HG03378 (cell line): ENCODE measurements at regions not wholly inside any gene's neighbourhood (a gene's known extent, or its start where the extent isn't known, plus 50 kb on each side); places are given as distances from the start of the nearest gene placed in this dataset.

Source experiments
- ATAC-seq: cut with Tn5 transposase; IDR thresholded peaks from one replicate; pipeline ENCODE4 v1.9.1; 2021; ENCODE audit warnings: mild to moderate bottlenecking, moderate library complexity; ENCODE audit not compliant: unreplicated experiment

DNA sequence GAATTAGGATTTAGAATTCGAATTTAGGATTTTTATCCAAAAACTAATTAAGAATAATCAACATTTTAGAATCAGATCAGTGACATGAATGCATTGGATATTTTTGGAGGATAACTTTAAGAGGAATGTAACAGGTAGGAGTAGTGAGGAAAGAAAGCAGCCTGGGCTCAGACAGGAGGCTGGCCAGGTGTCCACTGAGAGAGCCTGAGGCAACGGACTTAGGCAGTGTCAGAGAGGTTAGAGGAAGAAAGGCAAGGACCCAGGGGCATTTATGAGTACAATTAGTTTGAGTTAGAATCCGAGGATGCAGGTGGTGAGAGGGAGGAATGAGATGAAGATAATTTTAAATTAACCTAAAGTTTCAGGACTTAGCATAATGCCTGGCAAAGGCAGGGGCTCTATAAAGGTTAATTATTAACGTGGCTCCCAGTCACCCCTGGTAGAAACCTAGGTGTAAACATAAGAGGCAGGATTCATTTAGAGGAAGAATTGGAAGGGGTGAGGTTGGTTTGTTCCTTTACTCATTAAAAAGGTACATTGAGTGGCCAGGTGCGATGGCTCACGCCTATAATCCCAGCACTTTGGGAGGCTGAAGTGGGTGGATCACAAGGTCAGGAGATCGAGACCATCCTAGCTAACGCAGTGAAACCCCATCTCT is 507.1 kb downstream of the TMEM182 start:
- no peak for ATAC-seq

DNA sequence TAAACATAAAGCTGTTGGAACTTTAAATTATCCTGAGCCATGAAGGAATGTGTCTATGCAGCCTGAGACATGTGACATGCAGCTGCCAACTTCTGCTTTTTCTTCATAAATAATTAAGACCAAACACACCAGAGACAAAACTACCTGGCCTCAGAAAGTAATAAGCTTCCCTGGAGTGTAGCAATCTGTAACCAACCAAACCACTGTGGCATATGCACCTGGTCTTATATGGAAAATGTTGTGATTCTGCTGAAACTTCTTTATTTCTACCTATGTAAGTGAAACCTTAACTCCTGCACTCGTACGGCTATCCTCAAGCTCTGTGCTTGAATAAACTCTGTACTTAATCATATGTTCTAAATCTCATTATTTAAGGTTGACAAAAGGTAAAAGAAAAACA is 515.0 kb downstream of the TMEM182 start:
- ATAC-seq = no peak

DNA sequence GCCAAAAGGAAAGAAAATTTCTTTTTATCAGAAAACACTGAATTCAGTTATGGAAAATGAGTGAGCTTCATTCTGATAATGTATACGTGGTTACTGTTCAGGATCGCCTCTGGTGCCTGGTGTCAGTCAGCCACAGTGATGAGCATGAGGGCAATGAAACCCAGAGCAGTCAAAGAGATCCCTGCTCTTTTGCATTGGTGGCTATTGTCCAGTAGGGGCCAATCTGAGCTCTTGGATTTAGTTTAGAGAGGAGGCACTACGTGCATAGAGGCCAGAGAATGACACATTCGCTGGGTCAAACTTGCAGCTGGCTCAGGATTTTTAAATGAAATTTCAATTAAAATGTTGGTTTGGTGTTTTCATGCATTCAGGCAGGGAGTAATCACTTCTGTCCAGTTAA is 522.9 kb downstream of the TMEM182 start:
- no peak for ATAC-seq

DNA sequence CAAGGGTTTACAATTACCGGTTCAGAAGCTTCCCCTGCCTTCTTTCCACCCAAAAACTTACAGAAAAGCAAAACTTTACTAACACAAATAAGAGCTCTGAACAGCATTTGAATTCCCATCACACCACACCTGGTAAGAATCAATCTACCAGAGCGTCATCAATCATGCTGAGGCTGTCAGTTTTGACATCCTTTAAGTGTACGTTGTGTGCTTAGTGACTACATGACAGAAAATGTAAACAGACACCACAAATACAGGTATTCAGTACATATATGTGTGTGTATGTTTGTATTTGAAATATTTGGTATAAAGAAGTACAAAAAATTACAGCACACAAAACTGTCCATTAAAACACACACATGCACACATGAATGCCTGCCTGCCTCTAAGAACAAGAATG is 523.5 kb downstream of the TMEM182 start:
- no peak for ATAC-seq

DNA sequence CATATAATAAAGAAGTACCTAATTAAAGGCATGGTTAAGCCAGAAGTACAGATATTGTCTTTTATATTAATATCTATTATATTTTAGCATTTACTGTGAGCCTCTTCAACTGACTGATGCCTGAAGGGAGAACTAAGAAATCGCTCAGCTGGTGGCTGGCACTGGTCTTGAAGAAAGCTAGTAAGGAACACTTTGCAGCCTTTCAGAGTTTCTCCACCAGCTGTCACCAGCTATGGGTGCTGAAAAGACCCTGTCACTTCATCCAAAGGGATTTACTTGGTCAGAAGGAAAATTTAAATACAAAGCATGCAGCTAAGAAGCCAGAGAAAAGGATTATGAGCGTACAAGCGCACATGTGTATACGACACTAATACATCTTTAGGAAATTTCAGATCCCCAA is 525.9 kb downstream of the TMEM182 start:
- no peak for ATAC-seq

DNA sequence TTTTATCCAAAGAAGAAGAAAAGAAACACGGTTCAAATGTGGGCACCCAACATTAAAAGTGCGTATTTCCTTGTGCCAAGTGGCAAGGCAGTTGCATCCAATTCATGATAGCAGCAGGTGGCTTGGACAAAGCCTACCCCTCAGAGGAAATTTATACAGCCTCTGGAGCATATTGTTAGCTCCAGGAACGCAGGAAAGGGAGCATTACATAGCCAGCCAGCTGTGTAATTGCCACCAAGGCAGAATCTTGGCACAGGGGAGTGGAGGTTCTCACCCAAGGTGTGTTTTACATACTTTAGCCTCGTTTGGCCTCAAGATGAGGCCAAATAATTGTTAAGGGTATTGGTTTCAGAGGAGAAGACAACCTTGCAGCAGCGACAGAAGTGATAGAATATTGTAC is 526.9 kb downstream of the TMEM182 start:
- ATAC-seq = no peak

DNA sequence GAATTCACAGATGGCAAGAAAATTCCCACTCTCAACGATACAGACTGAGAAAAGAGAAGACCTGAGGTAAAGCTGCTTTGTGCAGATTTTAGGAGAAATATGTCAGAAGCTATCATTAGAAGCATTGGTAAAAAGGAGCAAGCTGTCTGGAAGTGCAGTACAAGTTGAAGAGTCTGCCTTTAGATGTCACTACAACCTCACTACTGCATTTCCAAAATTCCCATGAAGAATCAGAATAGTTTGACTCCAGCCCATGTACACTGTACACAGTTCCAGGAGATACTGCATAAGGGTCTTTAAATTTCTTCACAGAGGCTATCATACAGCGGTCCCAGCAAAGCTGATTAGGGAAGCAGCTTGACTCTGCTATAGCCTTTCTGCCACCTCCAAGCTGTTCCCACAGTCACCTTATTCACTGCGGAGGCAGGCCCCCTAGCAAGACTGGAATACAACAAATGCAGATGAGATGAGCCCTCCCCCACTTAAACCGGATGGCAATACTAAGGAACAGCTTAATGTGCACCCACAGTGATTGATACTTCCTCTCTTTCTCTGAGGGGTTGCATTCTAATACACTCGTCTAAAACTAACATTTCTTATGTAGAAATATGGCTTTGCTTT is 527.4 kb downstream of the TMEM182 start:
- ATAC-seq = no peak

DNA sequence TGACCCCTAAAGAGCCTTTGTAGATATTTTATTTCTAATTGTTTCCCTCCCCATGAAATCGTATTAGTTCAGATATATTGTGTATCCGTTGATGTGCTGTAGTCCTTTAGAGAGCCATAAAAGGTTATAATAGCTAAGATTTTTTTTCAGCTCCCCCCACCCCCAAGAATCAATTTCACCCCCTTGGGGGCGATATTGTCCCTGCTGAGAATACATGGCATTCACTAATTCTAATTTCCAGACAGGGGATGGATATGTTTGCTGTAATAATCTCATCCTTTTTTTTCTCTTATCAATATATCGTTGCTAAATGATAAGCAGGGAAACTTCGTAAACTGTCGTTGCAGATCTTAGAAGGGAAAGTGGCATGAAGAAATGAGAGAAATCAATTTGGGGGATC is 530.7 kb downstream of the TMEM182 start:
- ATAC-seq = no peak

DNA sequence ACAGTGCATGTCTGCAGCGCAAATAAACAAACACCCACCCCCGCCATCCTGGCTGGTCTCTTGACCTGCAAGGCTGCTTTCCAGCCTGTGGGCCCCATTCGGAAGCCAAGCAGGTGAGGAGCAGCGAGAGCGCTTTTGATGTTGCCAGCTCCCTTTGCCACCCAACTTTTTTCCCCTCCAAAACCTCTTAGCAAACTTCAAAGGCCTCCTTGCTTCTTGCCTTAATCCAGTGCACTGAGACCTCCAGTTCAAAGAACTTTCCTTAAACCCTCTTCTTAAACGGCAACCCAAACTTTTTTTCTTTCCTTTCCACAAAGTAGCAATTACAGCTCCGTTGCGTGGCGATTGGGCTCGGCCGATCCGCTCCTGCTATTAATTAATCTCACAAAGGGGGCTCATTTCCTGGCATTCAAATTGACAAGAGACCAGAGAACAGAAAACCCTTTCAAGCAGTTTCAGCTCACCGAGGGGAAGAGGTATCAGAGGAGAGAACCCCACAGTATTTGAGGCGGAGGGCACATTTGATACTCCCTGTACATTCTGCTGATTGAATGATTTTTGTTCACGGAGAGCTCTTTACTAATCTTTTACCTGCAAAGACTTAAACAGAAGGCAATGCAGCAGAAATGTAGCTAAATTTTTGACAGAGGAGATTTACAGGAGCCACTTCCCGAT is 531.4 kb downstream of the TMEM182 start:
- ATAC-seq = no peak

DNA sequence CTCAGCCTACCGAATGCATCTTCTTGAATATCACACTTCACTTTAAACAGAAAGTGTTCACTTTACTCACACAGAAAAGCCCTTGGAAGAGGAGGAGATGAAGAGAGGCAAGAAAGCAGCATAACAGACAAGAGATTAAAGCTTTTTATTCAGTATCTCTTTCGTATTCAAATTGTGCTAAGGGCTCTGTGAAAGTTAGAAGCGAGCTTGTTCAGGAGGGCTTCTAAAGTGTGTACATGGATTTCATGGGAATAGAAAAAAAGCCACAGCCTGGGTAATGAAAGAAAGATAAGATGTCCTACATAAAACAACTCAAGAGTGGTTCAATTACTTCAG is 531.9 kb downstream of the TMEM182 start:
- no peak for ATAC-seq

DNA sequence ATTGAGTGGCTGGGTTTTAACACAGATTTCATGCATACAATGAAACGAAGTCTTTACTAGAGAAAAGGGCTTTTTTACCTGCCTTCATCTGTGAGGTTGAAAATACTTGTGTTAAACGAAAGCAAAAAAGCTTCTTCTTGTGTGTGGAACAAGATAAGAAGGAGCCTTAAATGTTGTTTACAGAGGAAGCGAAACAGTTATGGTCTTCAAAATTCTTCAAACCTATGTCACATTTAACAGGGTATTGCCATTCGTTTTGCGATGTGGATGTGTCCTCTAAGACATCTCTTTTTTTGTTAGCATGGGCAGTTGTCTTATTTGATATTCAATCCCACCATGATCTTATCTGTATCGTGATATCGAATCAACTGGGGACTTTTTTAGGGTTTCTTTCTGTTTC is 532.6 kb downstream of the TMEM182 start:
- no peak for ATAC-seq

DNA sequence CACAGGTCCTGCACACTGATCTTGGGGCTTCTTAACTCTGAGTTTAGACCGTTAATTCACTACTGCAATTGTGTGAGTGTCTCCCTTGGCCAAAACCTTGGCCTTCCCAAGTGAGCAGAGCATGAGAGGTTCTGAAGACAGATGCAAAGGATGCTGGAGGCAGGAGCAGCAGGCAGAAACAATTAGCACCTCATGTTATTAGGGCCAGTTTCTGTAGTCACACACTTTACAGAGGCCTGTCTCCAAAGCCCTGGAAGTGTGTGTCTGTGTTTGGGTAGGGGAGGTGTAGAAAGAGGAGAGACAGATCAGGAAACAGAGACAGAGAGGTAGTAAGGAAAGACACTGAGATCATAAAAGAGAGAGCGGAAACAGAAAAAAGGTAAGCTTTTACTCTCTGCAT is 533.8 kb downstream of the TMEM182 start:
- no peak for ATAC-seq

DNA sequence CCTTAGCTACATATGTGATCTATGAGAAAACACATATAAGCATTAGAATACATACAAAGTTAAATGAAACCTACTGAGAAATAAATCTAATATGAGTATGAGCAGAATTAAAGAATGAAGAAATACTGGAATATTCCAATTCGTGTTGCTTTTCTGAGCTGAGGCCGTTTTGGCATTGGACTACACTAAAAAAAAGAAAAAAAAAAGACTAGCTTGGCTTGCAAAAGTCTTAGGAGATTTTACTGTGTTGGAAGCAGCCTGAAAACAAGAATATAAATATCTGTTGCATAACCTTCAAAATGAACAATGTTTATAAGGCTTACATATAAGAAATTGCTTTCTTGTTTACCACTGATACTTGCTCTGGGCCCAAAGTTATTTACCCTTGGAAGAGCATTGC is 562.8 kb downstream of the TMEM182 start:
- no peak for ATAC-seq

DNA sequence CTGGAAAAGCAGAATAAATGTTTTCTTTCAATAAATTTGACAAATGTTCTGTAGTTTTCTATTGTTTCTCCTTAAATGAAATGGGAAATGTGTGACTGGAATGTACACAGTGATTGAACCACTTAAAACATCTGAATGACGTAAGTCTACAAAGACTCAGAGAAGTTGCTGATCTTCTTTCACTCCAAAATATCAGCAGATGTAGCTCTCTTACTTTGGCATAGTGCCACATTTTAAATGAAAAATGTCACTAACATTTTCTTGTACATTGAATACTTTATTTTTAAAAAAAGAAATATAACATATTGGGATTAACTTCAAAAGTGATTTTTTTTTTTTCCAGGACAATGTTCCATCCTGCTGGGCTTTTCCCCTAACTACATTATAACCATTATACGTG is 565.6 kb downstream of the TMEM182 start:
- ATAC-seq = no peak

DNA sequence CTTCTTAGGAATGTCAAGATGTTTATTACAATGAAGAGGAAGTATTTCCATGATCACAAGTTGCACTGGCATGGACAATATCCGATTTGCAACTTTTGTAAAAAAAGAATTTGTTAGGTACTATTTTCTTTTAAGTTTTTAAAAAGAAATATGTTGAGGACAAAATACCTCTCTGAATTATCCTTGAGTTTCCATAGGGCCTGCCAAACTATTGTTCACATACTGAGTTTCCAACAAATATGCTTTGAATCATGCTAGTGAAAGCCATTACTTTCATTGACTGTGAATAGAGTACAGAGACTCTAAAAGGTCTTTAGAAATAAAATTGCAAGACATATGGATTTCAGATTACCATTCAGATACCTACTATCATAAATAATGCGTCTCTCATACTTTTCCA is 566.1 kb downstream of the TMEM182 start:
- ATAC-seq = no peak

DNA sequence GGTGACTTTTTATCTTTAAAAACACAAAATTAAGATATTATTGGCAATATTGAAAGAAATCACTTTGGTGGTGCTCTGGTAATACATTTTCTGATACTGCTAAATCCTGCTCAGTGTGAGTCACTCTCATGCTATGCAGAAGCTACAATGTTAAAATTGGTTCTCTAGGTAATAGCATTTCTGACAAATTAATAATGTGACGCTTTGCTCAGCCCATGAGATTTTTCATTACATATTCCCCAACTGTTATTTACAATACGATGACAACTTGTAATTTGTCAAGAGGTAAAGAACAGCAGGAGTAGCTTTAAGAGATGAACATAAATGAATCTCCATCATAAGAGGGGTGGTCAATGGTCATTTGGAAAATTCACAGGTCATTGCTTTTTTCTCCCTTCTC is 573.6 kb downstream of the TMEM182 start:
- no peak for ATAC-seq

DNA sequence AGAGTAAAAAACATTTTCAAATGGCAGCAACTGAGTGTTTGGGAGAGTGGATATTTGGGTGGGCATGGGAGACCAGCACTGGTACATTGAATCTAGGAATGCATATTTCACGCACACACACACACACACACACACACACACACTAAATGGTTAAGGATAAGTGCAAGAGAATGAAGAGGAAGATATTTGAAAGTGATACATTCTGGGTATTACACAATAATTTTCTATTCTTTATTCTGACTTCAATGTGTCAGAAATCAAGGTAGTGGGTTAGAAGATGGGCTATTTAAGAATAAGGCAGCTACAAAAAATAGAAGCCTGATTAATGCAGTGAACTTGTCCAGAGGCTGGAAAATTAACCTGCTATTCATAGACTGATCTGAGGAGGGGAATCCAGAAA is 577.0 kb downstream of the TMEM182 start:
- ATAC-seq = no peak

DNA sequence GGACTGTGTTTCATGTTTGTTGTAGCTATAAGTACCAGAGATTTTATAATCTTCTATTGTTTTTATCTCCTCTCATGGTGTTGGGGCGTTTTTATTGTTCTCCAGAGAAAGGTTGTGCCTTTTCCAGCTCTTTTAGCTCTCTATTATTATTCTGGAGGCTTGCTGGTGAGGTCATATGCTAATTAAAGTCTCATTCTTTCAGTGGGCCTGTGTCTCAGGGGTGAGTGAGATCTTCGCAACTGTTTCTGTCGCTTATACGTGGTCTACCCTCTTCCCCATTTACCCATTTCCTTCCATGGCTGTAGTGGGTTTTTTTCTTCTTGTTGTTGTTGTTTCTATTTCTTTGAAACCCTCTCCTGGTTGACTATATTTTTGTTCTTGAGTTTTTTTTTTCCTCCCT is 584.9 kb downstream of the TMEM182 start:
- ATAC-seq = no peak

DNA sequence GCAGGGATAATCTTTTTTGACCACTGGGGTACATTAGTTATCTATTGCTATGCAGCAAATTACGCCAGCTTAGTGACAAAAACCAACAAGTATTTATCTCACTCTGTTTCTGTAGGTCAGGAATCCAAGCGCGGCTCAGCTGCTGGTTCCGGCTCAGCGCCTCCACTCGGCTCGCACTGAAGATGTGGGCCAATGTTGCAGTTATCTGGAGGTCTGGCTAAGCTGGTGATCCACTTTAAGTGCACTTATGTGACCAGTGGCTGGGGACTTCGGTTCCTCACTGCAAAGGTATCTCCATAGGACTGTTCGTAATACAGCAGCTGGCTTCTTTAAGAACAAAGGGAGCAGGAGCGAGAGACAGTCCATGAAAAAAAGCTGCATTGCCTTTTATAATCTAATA is 591.9 kb downstream of the TMEM182 start:
- no peak for ATAC-seq

DNA sequence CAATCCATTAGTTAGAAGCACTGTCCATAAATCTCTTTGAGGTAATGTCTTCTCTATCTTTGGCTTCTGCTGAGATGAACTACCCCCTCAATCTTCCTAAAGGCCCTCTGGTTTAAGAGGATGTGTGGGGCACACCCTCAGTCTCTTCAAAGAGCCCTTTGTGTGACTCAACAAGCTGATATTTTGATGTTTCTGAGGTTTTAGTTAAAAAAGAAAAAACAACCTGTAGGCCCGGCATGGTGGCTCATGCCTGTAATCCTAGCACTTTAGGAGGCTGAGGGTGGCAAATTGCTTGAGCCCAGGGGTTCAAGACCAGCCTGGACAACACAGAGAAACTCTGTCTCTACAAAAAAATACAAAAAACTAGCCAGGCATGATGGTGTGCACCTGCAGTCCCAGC is 593.5 kb downstream of the TMEM182 start:
- ATAC-seq = no peak

DNA sequence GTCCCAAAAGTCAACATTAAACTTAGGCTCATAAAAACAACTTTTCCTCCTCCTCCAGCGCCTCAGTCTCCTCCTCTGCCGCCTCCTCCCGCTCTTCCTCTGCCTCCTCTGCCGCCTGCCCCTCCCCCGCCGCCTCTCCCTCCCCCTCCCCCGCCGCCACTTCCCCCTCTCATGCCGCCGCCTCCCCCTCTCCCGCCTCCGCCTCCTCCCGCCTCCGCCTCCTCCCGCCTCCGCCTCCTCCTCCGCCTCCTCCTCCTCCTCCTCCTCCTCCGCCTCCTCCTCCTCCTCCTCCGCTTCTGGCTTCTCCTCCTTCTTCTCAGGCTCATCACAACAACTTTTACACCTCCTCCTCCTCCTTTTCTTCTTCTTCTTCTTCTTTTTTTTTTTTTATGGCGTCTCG is 599.9 kb downstream of the TMEM182 start:
- ATAC-seq = no peak

DNA sequence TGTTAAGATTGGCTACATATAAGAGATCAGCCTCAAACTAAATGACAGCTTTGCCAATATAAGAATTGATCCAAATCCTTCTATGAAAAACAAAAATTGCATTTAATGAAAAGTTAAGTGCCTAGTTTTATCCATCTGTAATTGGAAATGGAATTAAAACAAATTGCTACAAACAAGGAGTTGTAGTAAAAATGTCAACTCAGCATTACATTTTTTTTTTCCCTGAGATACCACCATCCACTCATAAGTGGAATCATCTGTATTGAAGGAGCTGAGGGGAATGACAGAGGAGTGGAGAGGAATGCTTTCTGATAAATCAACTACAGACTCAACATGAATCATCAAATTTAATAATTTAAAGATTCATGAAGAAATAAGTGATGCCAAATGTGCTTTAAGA is 601.8 kb downstream of the TMEM182 start:
- no peak for ATAC-seq

DNA sequence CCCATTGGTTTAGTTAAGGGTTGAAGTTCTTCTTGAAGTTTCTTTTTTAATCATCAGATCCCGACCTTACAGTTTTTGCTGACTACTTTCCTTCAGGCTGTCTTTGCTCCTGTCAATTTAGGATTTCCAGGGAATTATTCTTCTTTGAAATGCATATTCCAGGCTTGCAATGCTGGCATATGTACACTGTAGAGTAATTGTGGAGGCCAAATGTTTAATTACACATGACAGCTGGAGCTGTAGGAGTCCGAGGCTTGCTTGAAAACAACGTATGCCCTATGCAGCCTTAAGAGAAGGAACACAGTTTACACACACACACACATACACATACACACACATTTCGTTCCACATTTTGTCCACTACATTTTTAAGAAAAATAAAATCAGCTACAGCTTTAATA is 602.3 kb downstream of the TMEM182 start:
- ATAC-seq = no peak
